SK-N-SH (cell line): ENCODE measurements at regions not wholly inside any gene's neighbourhood (a gene's known extent, or its start where the extent isn't known, plus 50 kb on each side); places are given as distances from the start of the nearest gene placed in this dataset.

ENCODE experiments used
- CTCF ChIA-PET: fragments of 300-600, 350-600 bp; formaldehyde crosslinking; extraction: SDS; loops from one replicate; lab custom pipeline; 2021; lab: Yijun Ruan, JAX
- POLR2A ChIA-PET: fragments of 350-600 bp; sonication (Branson Sonifier 250); formaldehyde crosslinking; extraction: SDS; loops from one replicate; lab custom pipeline; 2020; ENCODE audit warnings: antibody characterized with exemption, inconsistent platforms; lab: Yijun Ruan, JAX
- DNase-seq: peaks from one replicate; pipeline ENCODE4 v3.0.0; 2012
- H2AFZ ChIP-seq: fragments of 200-600 bp; sonication (generic); 2 replicates; pipeline ENCODE4 v1.8.1; 2016; ENCODE audit warnings: antibody characterized with exemption, mild to moderate bottlenecking, low read depth
- H3F3A ChIP-seq: fragments of 200-600 bp; sonication (generic); replicated peaks from 2 replicates; pipeline ENCODE3; 2016; ENCODE audit warnings: antibody characterized with exemption, mild to moderate bottlenecking; ENCODE audit not compliant: insufficient read depth
- H3K27ac ChIP-seq, 2 experiments: fragments of 200-500 bp in 1 of 2; fragments of 200-600 bp in 1 of 2; sonication (Bioruptor generic) in 1 of 2; sonication (generic), shearing (Covaris generic) in 1 of 2; 2 replicates each; pipeline versions ENCODE4 v1.5.1 to v1.6.1; 2014 to 2016; ENCODE audit warnings: low read depth in 2 of 2, inconsistent platforms in 1 of 2, low read length in 1 of 2, mild to moderate bottlenecking in 1 of 2, mixed read lengths in 1 of 2
- H3K27me3 ChIP-seq: fragments of 200-600 bp; sonication (generic), shearing (Covaris generic); 2 replicates; pipeline ENCODE4 v1.6.1; 2016; ENCODE audit warnings: mixed run types; ENCODE audit not compliant: insufficient read depth
- H3K36me3 ChIP-seq, 2 experiments: fragments of 200-500 bp in 1 of 2; fragments of 200-600 bp in 1 of 2; sonication (Bioruptor generic) in 1 of 2; sonication (generic) in 1 of 2; replicated peaks in 1 of 2; 2 replicates each; pipeline versions ENCODE3 to v1.5.1; 2014 to 2016; ENCODE audit warnings: low read length in 1 of 2, mild to moderate bottlenecking in 1 of 2; ENCODE audit not compliant: insufficient read depth in 2 of 2, control insufficient read depth in 1 of 2
- H3K4me1 ChIP-seq, 2 experiments: fragments of 200-500 bp in 1 of 2; fragments of 200-600 bp in 1 of 2; sonication (Bioruptor generic) in 1 of 2; sonication (generic), shearing (Covaris generic) in 1 of 2; 2 replicates each; pipeline versions ENCODE4 v1.5.1 to v1.6.1; 2014 to 2016; ENCODE audit warnings: low read depth in 1 of 2, low read length in 1 of 2, mixed run types in 1 of 2; ENCODE audit not compliant: insufficient read depth in 2 of 2, control insufficient read depth in 1 of 2
- H3K4me2 ChIP-seq: fragments of 200-600 bp; sonication (generic), shearing (Covaris generic); 2 replicates; pipeline ENCODE4 v1.6.1; 2017; ENCODE audit warnings: mixed run types
- H3K4me3 ChIP-seq, 2 experiments: fragments of 200-500 bp in 1 of 2; fragments of 200-600 bp in 1 of 2; sonication (Bioruptor generic) in 1 of 2; sonication (generic), shearing (Covaris generic) in 1 of 2; 2 replicates each; pipeline versions ENCODE4 v1.5.1 to v1.8.1; 2014 to 2016; ENCODE audit warnings: low read depth in 2 of 2, inconsistent platforms in 1 of 2, low read length in 1 of 2, mild to moderate bottlenecking in 1 of 2, mixed read lengths in 1 of 2, moderate library complexity in 1 of 2
- H3K79me2 ChIP-seq: fragments of 200-600 bp; sonication (generic); 2 replicates; pipeline ENCODE4 v1.8.1; 2017; ENCODE audit warnings: mild to moderate bottlenecking; ENCODE audit not compliant: insufficient read depth
- H3K9ac ChIP-seq: fragments of 200-600 bp; sonication (generic); 2 replicates; pipeline ENCODE4 v1.6.1; 2017; ENCODE audit warnings: mixed run types
- H3K9me2 ChIP-seq: fragments of 200-600 bp; sonication (generic); 2 replicates; pipeline ENCODE4 v1.6.1; 2017; ENCODE audit warnings: mixed run types
- H3K9me3 ChIP-seq: fragments of 200-600 bp; sonication (generic); 2 replicates; pipeline ENCODE4 v1.6.1; 2017; ENCODE audit warnings: mixed run types, mild to moderate bottlenecking, moderate library complexity
- H4K20me1 ChIP-seq: fragments of 200-600 bp; sonication (generic); 2 replicates; pipeline ENCODE4 v1.6.1; 2017; ENCODE audit warnings: mild to moderate bottlenecking, mixed run types; ENCODE audit not compliant: insufficient read depth
- ELF1 ChIP-seq: IDR thresholded peaks from 2 replicates; pipeline ENCODE4 v1.4.0; 2012
- EP300 ChIP-seq, 2 experiments: IDR thresholded peaks; 2 replicates each; pipeline versions ENCODE4 v1.4.0 to v1.6.1; 2012; ENCODE audit warnings: borderline replicate concordance in 1 of 2, low read depth in 1 of 2, low read length in 1 of 2
- EZH2phosphoT487 ChIP-seq: fragments of 200-600 bp; sonication (generic); IDR thresholded peaks from 2 replicates; pipeline ENCODE4 v1.6.1; 2017; ENCODE audit warnings: low read depth, mixed run types, mild to moderate bottlenecking, antibody characterized with exemption, moderate library complexity, borderline replicate concordance
- FOSL2 ChIP-seq: IDR thresholded peaks from 2 replicates; pipeline ENCODE4 v1.4.0; 2012; ENCODE audit warnings: low read depth, mild to moderate bottlenecking, moderate library complexity, borderline replicate concordance
- FOXM1 ChIP-seq: IDR thresholded peaks from 2 replicates; pipeline ENCODE4 v1.4.0; 2012; ENCODE audit warnings: low read depth, mild to moderate bottlenecking
- GABPA ChIP-seq: IDR thresholded peaks from 2 replicates; pipeline ENCODE4 v1.4.0; 2012; ENCODE audit warnings: low read depth, mild to moderate bottlenecking
- JUND ChIP-seq: IDR thresholded peaks from 2 replicates; pipeline ENCODE4 v1.4.0; 2012
- MAX ChIP-seq: IDR thresholded peaks from 2 replicates; pipeline ENCODE4 v1.4.0; 2012; ENCODE audit warnings: low read depth
- MXI1 ChIP-seq: IDR thresholded peaks from 2 replicates; pipeline ENCODE4 v1.6.1; 2012; ENCODE audit warnings: mild to moderate bottlenecking, low read depth, low read length, improper control_type of control experiment
- NFIC ChIP-seq: IDR thresholded peaks from 2 replicates; pipeline ENCODE4 v1.4.0; 2012; ENCODE audit warnings: borderline replicate concordance
- RAD21 ChIP-seq: IDR thresholded peaks from 2 replicates; pipeline ENCODE4 v1.6.1; 2012; ENCODE audit warnings: mild to moderate bottlenecking, low read length
- RCOR1 ChIP-seq: fragments of 150-350 bp; IDR thresholded peaks from 2 replicates; pipeline ENCODE4 v1.6.1; 2017; ENCODE audit warnings: antibody characterized with exemption, low read length
- REST ChIP-seq: IDR thresholded peaks from 2 replicates; pipeline ENCODE4 v1.6.1; 2012; ENCODE audit warnings: mild to moderate bottlenecking, low read depth, low read length, moderate library complexity
- RFX5 ChIP-seq: IDR thresholded peaks from 2 replicates; pipeline ENCODE4 v1.6.1; 2012; ENCODE audit warnings: mild to moderate bottlenecking, improper control_type of control experiment, low read length
- SIN3A ChIP-seq: IDR thresholded peaks from 2 replicates; pipeline ENCODE4 v1.6.1; 2012; ENCODE audit warnings: low read depth, mild to moderate bottlenecking, low read length, moderate library complexity, borderline replicate concordance
- TCF12 ChIP-seq: IDR thresholded peaks from 2 replicates; pipeline ENCODE4 v1.4.0; 2012
- TEAD4 ChIP-seq: IDR thresholded peaks from 2 replicates; pipeline ENCODE4 v1.4.0; 2012; ENCODE audit warnings: mild to moderate bottlenecking, borderline replicate concordance; ENCODE audit not compliant: insufficient read depth
- USF2 ChIP-seq: fragments of 150-350 bp; IDR thresholded peaks from 2 replicates; pipeline ENCODE4 v1.6.1; 2017; ENCODE audit warnings: antibody characterized with exemption, low read length, low read depth, borderline replicate concordance
- WGBS: methylation state at CpG from one replicate; pipeline ENCODE4 v1.1.6; 2017; ENCODE audit warnings: low lambda C conversion rate; 5-methylcytosine and 5-hydroxymethylcytosine counted together
- TF ChIP-seq, protein P1 (sequence below): IDR thresholded peaks from 2 replicates; pipeline ENCODE4; 2012
- TF ChIP-seq, protein P2 (sequence below): IDR thresholded peaks from 2 replicates; pipeline ENCODE4 v1.4.0; 2012; ENCODE audit warnings: low read depth, borderline replicate concordance
- TF ChIP-seq, protein P3 (sequence below): fragments of 200-600 bp; sonication (generic); IDR thresholded peaks from 2 replicates; pipeline ENCODE4 v1.6.1; 2017; ENCODE audit warnings: antibody characterized with exemption, mild to moderate bottlenecking, moderate library complexity

DNA sequence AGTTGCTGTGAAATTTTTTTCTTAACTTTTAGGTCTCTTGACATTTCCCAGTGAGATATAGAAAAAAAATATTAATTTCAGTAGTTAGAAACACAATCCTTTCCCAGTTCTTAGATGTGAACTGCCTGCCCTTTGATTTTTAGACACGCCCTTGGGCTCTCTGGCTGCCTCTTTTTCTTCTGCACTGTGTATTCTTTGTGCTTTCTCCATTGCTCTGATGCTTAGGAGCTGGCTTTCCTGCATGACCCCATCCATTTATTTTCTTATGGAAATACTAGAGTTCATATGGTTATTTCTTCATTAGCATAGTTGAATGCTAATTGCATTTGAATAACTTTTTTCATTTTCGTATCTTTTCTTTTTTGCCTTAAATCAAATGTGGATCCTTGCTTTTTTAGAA lies 224.9 kb upstream of the SMIM31 start (continued):
- TF ChIP-seq, protein P1, sequence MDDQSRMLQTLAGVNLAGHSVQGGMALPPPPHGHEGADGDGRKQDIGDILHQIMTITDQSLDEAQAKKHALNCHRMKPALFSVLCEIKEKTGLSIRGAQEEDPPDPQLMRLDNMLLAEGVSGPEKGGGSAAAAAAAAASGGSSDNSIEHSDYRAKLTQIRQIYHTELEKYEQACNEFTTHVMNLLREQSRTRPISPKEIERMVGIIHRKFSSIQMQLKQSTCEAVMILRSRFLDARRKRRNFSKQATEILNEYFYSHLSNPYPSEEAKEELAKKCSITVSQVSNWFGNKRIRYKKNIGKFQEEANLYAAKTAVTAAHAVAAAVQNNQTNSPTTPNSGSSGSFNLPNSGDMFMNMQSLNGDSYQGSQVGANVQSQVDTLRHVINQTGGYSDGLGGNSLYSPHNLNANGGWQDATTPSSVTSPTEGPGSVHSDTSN = no peak
- TF ChIP-seq JUND (no peak), NFIC (no peak), GABPA (no peak), RFX5 (no peak), MXI1 (no peak)

DNA sequence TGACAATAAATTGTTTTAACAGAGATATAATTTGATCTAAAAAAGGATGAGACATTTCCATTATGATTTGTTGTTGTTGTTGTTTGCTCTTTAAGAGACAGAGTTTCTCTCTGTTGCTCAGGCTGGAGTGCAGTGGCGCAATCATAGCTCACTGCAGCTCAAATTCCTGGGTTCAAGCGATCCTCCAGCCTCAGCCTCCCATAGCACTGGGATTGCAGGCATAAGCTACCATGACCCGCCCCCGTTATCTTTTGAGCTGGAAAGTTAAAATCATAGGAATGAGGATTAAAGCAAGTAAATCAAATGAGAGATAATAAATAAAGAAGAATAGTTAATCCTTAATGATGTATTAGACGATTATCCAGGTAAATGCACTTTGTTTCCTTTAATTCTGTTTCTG lies 224.4 kb upstream of the SMIM31 start:
- Histone ChIP-seq H3K27me3 (no peaks in the 10 kb centered on the region), H4K20me1 (no peaks in the 10 kb centered on the region), H3K9me3 (no peaks in the 10 kb centered on the region), H3K27ac (no peak overlapping the region), H3K9ac (no peak overlapping the region), H3K4me2 (no peak overlapping the region), H2AFZ (no peak overlapping the region), H3F3A (no peaks in the 10 kb centered on the region), H3K4me3 (no peak overlapping the region), H3K79me2 (no peaks in the 10 kb centered on the region), H3K9me2 (no peaks in the 10 kb centered on the region), H3K4me1 (no peaks in the 10 kb centered on the region), H3K36me3 (no peaks in the 10 kb centered on the region)
- POLR2A ChIA-PET = no interaction called here
- 14% methylated on average over 5 of the region's 5 CpGs for WGBS
- CTCF ChIA-PET = no interaction called here
- DNase-seq = no peak
- TF ChIP-seq ELF1 (no peak), RCOR1 (no peak), FOSL2 (no peak), TEAD4 (no peak), FOXM1 (no peak), EZH2phosphoT487 (no peak), EP300 (IDR thresholded peaks at IDR 0.05; ENCODE audit: borderline replicate concordance in 1 of 2, low read depth in 1 of 2, low read length in 1 of 2) (no peak), USF2 (no peak), JUND (no peak), RFX5 (no peak), RAD21 (no peak), SIN3A (no peak), MAX (no peak), TCF12 (no peak), REST (no peak), NFIC (no peak)
- TF ChIP-seq, protein P1 = no peak
- TF ChIP-seq, protein P2, sequence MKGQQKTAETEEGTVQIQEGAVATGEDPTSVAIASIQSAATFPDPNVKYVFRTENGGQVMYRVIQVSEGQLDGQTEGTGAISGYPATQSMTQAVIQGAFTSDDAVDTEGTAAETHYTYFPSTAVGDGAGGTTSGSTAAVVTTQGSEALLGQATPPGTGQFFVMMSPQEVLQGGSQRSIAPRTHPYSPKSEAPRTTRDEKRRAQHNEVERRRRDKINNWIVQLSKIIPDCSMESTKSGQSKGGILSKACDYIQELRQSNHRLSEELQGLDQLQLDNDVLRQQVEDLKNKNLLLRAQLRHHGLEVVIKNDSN = no peak
- TF ChIP-seq, protein P3, sequence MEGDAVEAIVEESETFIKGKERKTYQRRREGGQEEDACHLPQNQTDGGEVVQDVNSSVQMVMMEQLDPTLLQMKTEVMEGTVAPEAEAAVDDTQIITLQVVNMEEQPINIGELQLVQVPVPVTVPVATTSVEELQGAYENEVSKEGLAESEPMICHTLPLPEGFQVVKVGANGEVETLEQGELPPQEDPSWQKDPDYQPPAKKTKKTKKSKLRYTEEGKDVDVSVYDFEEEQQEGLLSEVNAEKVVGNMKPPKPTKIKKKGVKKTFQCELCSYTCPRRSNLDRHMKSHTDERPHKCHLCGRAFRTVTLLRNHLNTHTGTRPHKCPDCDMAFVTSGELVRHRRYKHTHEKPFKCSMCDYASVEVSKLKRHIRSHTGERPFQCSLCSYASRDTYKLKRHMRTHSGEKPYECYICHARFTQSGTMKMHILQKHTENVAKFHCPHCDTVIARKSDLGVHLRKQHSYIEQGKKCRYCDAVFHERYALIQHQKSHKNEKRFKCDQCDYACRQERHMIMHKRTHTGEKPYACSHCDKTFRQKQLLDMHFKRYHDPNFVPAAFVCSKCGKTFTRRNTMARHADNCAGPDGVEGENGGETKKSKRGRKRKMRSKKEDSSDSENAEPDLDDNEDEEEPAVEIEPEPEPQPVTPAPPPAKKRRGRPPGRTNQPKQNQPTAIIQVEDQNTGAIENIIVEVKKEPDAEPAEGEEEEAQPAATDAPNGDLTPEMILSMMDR = no peak
